Caco-2 (cell line): ENCODE measurements at regions not wholly inside any gene's neighbourhood (a gene's known extent, or its start where the extent isn't known, plus 50 kb on each side); places are given as distances from the start of the nearest gene placed in this dataset.

Experiments used
- BruUV-seq: library from RNA; stranded (reverse); fragments of 400-500 nt; replicated peaks from 2 replicates; lab custom pipeline; 2021; lab: Mats Ljungman, UMichigan
- CTCF ChIA-PET: fragments of 300-600 bp; sonication (Branson Sonifier 250); formaldehyde crosslinking; loops from one replicate; lab custom pipeline; 2022; ENCODE audit warnings: antibody characterized with exemption; lab: Charles Lee
- POLR2A ChIA-PET: fragments of 300-600 bp; sonication (Branson Sonifier 250); formaldehyde crosslinking; loops from one replicate; lab custom pipeline; 2022; ENCODE audit warnings: antibody characterized with exemption; lab: Charles Lee
- DNase-seq, 2 experiments: peaks; one replicate each; pipeline versions ENCODE4 v3.0.0 to v3.0.0-alpha.2; 2020 to 2022
- H3K27me3 ChIP-seq: replicated peaks from 2 replicates; pipeline ENCODE4 v1.6.0; 2011; ENCODE audit warnings: low read length; ENCODE audit not compliant: control insufficient read depth, insufficient read depth
- H3K36me3 ChIP-seq: 2 replicates; pipeline ENCODE4 v1.5.1; 2011; ENCODE audit warnings: low read length; ENCODE audit not compliant: control insufficient read depth, insufficient read depth
- H3K4me1 ChIP-seq: fragments of 250-450 bp; sonication (Bioruptor Pico); 2 replicates; pipeline ENCODE4 v1.5.1; 2020; ENCODE audit warnings: mild to moderate bottlenecking
- H3K4me3 ChIP-seq: 2 replicates; pipeline ENCODE4 v1.5.1; 2011; ENCODE audit warnings: low read depth, mild to moderate bottlenecking, control low read depth, low read length
- H3K9me3 ChIP-seq: fragments of 250-450 bp; sonication (Bioruptor Pico); 2 replicates; pipeline ENCODE4 v1.5.1; 2020; ENCODE audit warnings: mild to moderate bottlenecking, moderate library complexity
- H3K27ac Mint-ChIP-seq: one replicate; pipeline ENCODE4 v1.8.0; 2022; ENCODE audit warnings: mixed read lengths; ENCODE audit not compliant: unreplicated experiment
- H3K27me3 Mint-ChIP-seq: one replicate; pipeline ENCODE4 v1.8.0; 2022; ENCODE audit warnings: mixed read lengths; ENCODE audit not compliant: insufficient read depth, unreplicated experiment
- H3K36me3 Mint-ChIP-seq: one replicate; pipeline ENCODE4 v1.8.0; 2022; ENCODE audit warnings: mild to moderate bottlenecking, mixed read lengths; ENCODE audit not compliant: insufficient read depth, unreplicated experiment
- H3K4me1 Mint-ChIP-seq: one replicate; pipeline ENCODE4 v1.8.0; 2022; ENCODE audit warnings: low read depth, mixed read lengths; ENCODE audit not compliant: unreplicated experiment
- H3K4me3 Mint-ChIP-seq: one replicate; pipeline ENCODE4 v1.8.0; 2022; ENCODE audit warnings: mild to moderate bottlenecking, moderate library complexity, mixed read lengths; ENCODE audit not compliant: unreplicated experiment
- H3K9me3 Mint-ChIP-seq: one replicate; pipeline ENCODE4 v1.8.0; 2022; ENCODE audit warnings: mixed read lengths; ENCODE audit not compliant: unreplicated experiment
- CTCF ChIP-seq, 2 experiments: fragments of 200-600 bp in 1 of 2; IDR thresholded peaks; 1 replicate in 1 of 2; 2 replicates in 1 of 2; pipeline versions ENCODE4 v1.5.1 to v1.8.0; 2011 to 2022; ENCODE audit warnings: antibody characterized with exemption in 1 of 2, control low read depth in 1 of 2, inconsistent platforms in 1 of 2, low read depth in 1 of 2, low read length in 1 of 2, mild to moderate bottlenecking in 1 of 2, moderate library complexity in 1 of 2; ENCODE audit not compliant: insufficient read depth in 1 of 2, severe bottlenecking in 1 of 2, unreplicated experiment in 1 of 2
- intact Hi-C: fragments of 100-400 bp; cut with micrococcal nuclease; formaldehyde crosslinking; loops from one replicate; pipeline ENCODE4 v1.10.0; 2022; ENCODE audit not compliant: unreplicated experiment

GRCh38 chr5:68754536-68754935 is 339.3 kb upstream of the SLC30A5 start:
- Histone ChIP-seq H3K4me1 (no peaks in the 10 kb centered on the region), H3K4me3 (no peak overlapping the region), H3K27me3 (no peaks in the 10 kb centered on the region), H3K9me3 (no peaks in the 10 kb centered on the region), H3K36me3 (no peaks in the 10 kb centered on the region)
- ChIA-PET POLR2A (no interaction called here), CTCF (no interaction called here)
- Mint-ChIP-seq H3K9me3 (no peaks in the 10 kb centered on the region), H3K4me3 (no peak overlapping the region), H3K27me3 (peaks cover 11% of the 10 kb centered on the region), H3K36me3 (no peaks in the 10 kb centered on the region), H3K27ac (no peak overlapping the region), H3K4me1 (no peaks in the 10 kb centered on the region)
- no TSS peak for BruUV-seq
- intact Hi-C loops: no loop called here
- no peak for TF ChIP-seq CTCF (IDR thresholded peaks at IDR 0.05; ENCODE audit: insufficient read depth in 1 of 2, low read depth in 1 of 2, low read length in 1 of 2, severe bottlenecking in 1 of 2, unreplicated experiment in 1 of 2)
- no peak for DNase-seq

GRCh38 chr5:68755293-68755692 is 338.5 kb upstream of the SLC30A5 start:
- Mint-ChIP-seq H3K9me3 (no peaks in the 10 kb centered on the region), H3K4me1 (no peaks in the 10 kb centered on the region), H3K36me3 (no peaks in the 10 kb centered on the region), H3K27me3 (peaks cover 11% of the 10 kb centered on the region), H3K4me3 (no peak overlapping the region), H3K27ac (no peak overlapping the region)
- H3K36me3 ChIP-seq: no peaks in the 10 kb centered on the region
- TF ChIP-seq CTCF (IDR thresholded peaks at IDR 0.05; ENCODE audit: insufficient read depth in 1 of 2, low read depth in 1 of 2, low read length in 1 of 2, severe bottlenecking in 1 of 2, unreplicated experiment in 1 of 2): no peak
- no peak for DNase-seq
- no peak overlapping the region for H3K4me3 ChIP-seq
- POLR2A ChIA-PET: no interaction called here
- BruUV-seq: no TSS peak
- H3K27me3 ChIP-seq: no peaks in the 10 kb centered on the region
- intact Hi-C loops: no loop called here
- no peaks in the 10 kb centered on the region for H3K4me1 ChIP-seq
- H3K9me3 ChIP-seq: no peaks in the 10 kb centered on the region
- CTCF ChIA-PET: no interaction called here

- no peak for DNase-seq
- CTCF ChIA-PET: no interaction called here
- H3K27me3 Mint-ChIP-seq: peaks cover 11% of the 10 kb centered on the region
- H3K27ac Mint-ChIP-seq: no peak overlapping the region
- TF ChIP-seq CTCF (IDR thresholded peaks at IDR 0.05; ENCODE audit: insufficient read depth in 1 of 2, low read depth in 1 of 2, low read length in 1 of 2, severe bottlenecking in 1 of 2, unreplicated experiment in 1 of 2): no peak
- BruUV-seq: no TSS peak
- H3K36me3 ChIP-seq: no peaks in the 10 kb centered on the region
- intact Hi-C loops: no loop called here
- no peak overlapping the region for H3K4me3 ChIP-seq
- no peaks in the 10 kb centered on the region for H3K27me3 ChIP-seq
- no peaks in the 10 kb centered on the region for H3K36me3 Mint-ChIP-seq
- no peaks in the 10 kb centered on the region for H3K9me3 ChIP-seq
- H3K4me3 Mint-ChIP-seq: no peak overlapping the region
- no peaks in the 10 kb centered on the region for H3K4me1 ChIP-seq
- no peaks in the 10 kb centered on the region for H3K9me3 Mint-ChIP-seq
- H3K4me1 Mint-ChIP-seq: no peaks in the 10 kb centered on the region
- POLR2A ChIA-PET: no interaction called here
Observed at GRCh38 chr5:68757006-68757405, 336.8 kb upstream of the SLC30A5 start.
